A673 (cell line): ENCODE measurements at regions not wholly inside any gene's neighbourhood (a gene's known extent, or its start where the extent isn't known, plus 50 kb on each side); places are given as distances from the start of the nearest gene placed in this dataset.

Source experiments
- BruUV-seq: library from RNA; stranded (reverse); fragments of 400-500 nt; replicated peaks from 2 replicates; lab custom pipeline; 2021; lab: Mats Ljungman, UMichigan
- CTCF ChIA-PET: fragments of 300-600 bp; sonication (Branson Sonifier 250); formaldehyde crosslinking; loops from one replicate; lab custom pipeline; 2022; ENCODE audit warnings: antibody characterized with exemption; lab: Charles Lee
- POLR2A ChIA-PET: fragments of 300-600 bp; sonication (Branson Sonifier 250); formaldehyde crosslinking; loops from one replicate; lab custom pipeline; 2022; ENCODE audit warnings: antibody characterized with exemption; ENCODE audit not compliant: low non-redundant PET; lab: Charles Lee
- DNase-seq: peaks from one replicate; pipeline ENCODE4 v3.0.0-alpha.2; 2015; ENCODE audit warnings: low spot score
- H3K27ac ChIP-seq: fragments of 200-600 bp; sonication (generic); 2 replicates; pipeline ENCODE4 v1.5.1; 2016; ENCODE audit warnings: mixed run types, low read depth, mild to moderate bottlenecking, mixed read lengths, antibody characterized with exemption, low read length; ENCODE audit not compliant: poor library complexity, severe bottlenecking
- H3K27me3 ChIP-seq: fragments of 200-600 bp; sonication (generic); replicated peaks from 2 replicates; pipeline ENCODE4 v1.6.1; 2017; ENCODE audit warnings: mixed run types, low read depth, mild to moderate bottlenecking, mixed read lengths, antibody characterized with exemption, low read length; ENCODE audit not compliant: insufficient read depth, poor library complexity
- H3K36me3 ChIP-seq: fragments of 200-600 bp; sonication (generic); 2 replicates; pipeline ENCODE4 v1.6.1; 2016; ENCODE audit warnings: mixed run types, mild to moderate bottlenecking, mixed read lengths, antibody characterized with exemption, low read length; ENCODE audit not compliant: insufficient read depth, poor library complexity, severe bottlenecking
- H3K4me1 ChIP-seq: fragments of 200-600 bp; sonication (generic); 2 replicates; pipeline ENCODE4 v1.6.1; 2017; ENCODE audit warnings: mixed run types, mild to moderate bottlenecking, mixed read lengths, antibody characterized with exemption, low read length; ENCODE audit not compliant: insufficient read depth, poor library complexity, severe bottlenecking
- H3K4me3 ChIP-seq: fragments of 200-600 bp; sonication (generic); 2 replicates; pipeline ENCODE4 v1.5.1; 2016; ENCODE audit warnings: low read depth, mixed run types, mild to moderate bottlenecking, mixed read lengths, low read length; ENCODE audit not compliant: poor library complexity, severe bottlenecking
- H3K9me3 ChIP-seq: fragments of 200-600 bp; sonication (generic); 2 replicates; pipeline ENCODE4 v1.6.1; 2016; ENCODE audit warnings: mixed run types, low read depth, mild to moderate bottlenecking, mixed read lengths, antibody characterized with exemption, low read length; ENCODE audit not compliant: poor library complexity, severe bottlenecking
- CTCF ChIP-seq: fragments of 300-800, 200-600 bp; sonication (generic); conservative IDR thresholded peaks from 2 replicates; pipeline ENCODE4 v1.5.1; 2017; ENCODE audit warnings: low read depth, mild to moderate bottlenecking, antibody characterized with exemption, low read length, moderate library complexity, mixed read lengths
- EZH2 ChIP-seq: fragments of 200-600 bp; sonication (generic); IDR thresholded peaks from 2 replicates; pipeline ENCODE4 v1.6.1; 2017; ENCODE audit warnings: borderline replicate concordance, low read depth, mild to moderate bottlenecking, mixed read lengths, antibody characterized with exemption, low read length; ENCODE audit not compliant: poor library complexity, severe bottlenecking
- intact Hi-C: fragments of 100-400 bp; cut with micrococcal nuclease; formaldehyde crosslinking; loops from one replicate; pipeline ENCODE4 v1.10.0; 2022; ENCODE audit not compliant: unreplicated experiment

- no peaks in the 10 kb centered on the region for H3K27me3 ChIP-seq
- H3K4me1 ChIP-seq, result no peaks in the 10 kb centered on the region
- H3K9me3 ChIP-seq, result no peaks in the 10 kb centered on the region
- BruUV-seq, result no TSS peak
- CTCF ChIA-PET, result no interaction called here
- POLR2A ChIA-PET, result no interaction called here
- no peak for TF ChIP-seq CTCF
- TF ChIP-seq EZH2, result no peak
- no peak for DNase-seq
- H3K4me3 ChIP-seq, result no peak overlapping the region
- intact Hi-C loops, result no loop called here
- no peak overlapping the region for H3K27ac ChIP-seq
- peaks cover 5% of the 10 kb centered on the region for H3K36me3 ChIP-seq
Observed at GRCh38 chr22:25465949-25466348, 98.5 kb upstream of the GRK3 start.

- intact Hi-C loops, result no loop called here
- H3K4me3 ChIP-seq, result no peak overlapping the region
- no peak for DNase-seq
- H3K27ac ChIP-seq, result no peak overlapping the region
- POLR2A ChIA-PET, result no interaction called here
- peaks cover 1% of the 10 kb centered on the region for H3K36me3 ChIP-seq
- H3K4me1 ChIP-seq, result peaks cover 16% of the 10 kb centered on the region
- CTCF ChIA-PET, result no interaction called here
- H3K9me3 ChIP-seq, result no peaks in the 10 kb centered on the region
- TF ChIP-seq CTCF (no peak), EZH2 (no peak)
- BruUV-seq, result no TSS peak
- H3K27me3 ChIP-seq, result no peaks in the 10 kb centered on the region
Observed at GRCh38 chr22:25472382-25472781, 92.1 kb upstream of the GRK3 start.

DNA sequence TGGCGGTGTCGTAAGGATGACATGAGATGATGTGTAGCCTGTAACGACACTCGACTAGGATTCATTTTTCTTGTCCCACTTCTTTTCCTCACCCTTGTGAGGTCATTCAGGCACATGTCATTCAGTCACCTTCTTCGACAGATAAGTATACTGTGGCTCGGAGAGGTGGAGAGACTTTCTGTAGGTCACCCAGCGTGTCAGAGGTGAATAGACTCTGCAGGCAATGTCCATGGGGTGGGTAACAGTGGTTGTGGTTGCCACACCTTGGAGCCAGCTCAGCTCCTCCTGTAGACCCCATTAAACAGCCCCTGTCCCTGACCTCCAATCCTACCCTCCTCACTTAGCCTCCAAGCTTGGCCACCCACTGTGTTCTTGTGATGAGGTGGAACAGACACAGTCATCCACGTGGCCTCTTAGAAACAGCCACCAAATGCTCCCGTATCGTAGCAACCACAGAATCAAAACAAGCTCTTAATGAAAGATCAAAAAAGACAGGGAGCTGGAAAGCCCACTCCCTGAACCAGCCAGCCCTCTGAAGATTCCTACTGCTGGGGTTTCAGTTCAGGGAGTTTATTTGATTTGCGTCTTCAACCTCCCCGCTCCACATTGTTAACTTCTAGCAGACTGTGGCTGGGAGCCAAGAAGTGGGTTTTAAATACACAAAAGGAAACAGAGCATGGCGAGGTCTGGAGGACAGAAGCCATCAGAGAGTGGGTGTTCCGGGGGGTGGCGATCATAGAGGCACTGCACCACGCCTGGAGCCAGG lies 89.0 kb upstream of the GRK3 start:
- CTCF ChIA-PET, result no interaction called here
- TF ChIP-seq EZH2 (no peak), CTCF (no peak)
- Histone ChIP-seq H3K9me3 (no peaks in the 10 kb centered on the region), H3K36me3 (peaks cover 4% of the 10 kb centered on the region), H3K27ac (peak overlapping the region; percentile 26), H3K4me1 (peaks cover 16% of the 10 kb centered on the region), H3K4me3 (no peak overlapping the region), H3K27me3 (no peaks in the 10 kb centered on the region)
- intact Hi-C loops, result no loop called here
- POLR2A ChIA-PET, result no interaction called here
- peak; percentile 82 for DNase-seq
- BruUV-seq, result no TSS peak
